ENCODE measurements at regions not wholly inside any gene's neighbourhood (a gene's known extent, or its start where the extent isn't known, plus 50 kb on each side); places are given as distances from the start of the nearest gene placed in this dataset.

DNA sequence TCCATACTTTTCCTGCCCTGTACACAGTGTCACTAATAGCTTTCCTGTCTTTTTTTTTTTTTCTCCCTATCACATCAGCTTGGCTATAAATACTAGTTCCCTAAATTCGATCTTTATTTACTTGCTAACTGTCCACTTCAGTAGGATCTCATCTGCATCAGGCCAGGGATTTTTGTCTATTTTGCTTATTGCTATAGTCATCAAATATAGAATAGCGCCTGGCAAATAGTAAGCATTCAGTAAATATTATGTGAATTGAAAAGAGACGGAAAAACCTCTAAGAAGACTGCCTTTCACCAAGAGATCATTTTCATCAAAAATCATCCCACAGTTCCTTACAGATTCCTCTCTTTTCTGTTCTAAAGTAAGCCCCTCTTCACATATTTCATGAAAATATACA is 429.1 kb downstream of the FLRT2 start:
- TF ChIP-seq, protein P1, sequence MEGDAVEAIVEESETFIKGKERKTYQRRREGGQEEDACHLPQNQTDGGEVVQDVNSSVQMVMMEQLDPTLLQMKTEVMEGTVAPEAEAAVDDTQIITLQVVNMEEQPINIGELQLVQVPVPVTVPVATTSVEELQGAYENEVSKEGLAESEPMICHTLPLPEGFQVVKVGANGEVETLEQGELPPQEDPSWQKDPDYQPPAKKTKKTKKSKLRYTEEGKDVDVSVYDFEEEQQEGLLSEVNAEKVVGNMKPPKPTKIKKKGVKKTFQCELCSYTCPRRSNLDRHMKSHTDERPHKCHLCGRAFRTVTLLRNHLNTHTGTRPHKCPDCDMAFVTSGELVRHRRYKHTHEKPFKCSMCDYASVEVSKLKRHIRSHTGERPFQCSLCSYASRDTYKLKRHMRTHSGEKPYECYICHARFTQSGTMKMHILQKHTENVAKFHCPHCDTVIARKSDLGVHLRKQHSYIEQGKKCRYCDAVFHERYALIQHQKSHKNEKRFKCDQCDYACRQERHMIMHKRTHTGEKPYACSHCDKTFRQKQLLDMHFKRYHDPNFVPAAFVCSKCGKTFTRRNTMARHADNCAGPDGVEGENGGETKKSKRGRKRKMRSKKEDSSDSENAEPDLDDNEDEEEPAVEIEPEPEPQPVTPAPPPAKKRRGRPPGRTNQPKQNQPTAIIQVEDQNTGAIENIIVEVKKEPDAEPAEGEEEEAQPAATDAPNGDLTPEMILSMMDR (conservative IDR thresholded peaks at IDR 0.05; ENCODE audit: low read depth in 2 of 2): no peak
- TF ChIP-seq EZH2 (IDR thresholded peaks at IDR 0.05; ENCODE audit: low read depth, unreplicated experiment): no peak

Measured in GM23338 (cell line).